H1 (cell line): ENCODE measurements at regions not wholly inside any gene's neighbourhood (a gene's known extent, or its start where the extent isn't known, plus 50 kb on each side); places are given as distances from the start of the nearest gene placed in this dataset.

Source experiments
- POLR2A ChIP-seq, 2 experiments: IDR thresholded peaks; 1 replicate in 1 of 2; 2 replicates in 1 of 2; pipeline ENCODE4 v1.6.1; 2011; ENCODE audit warnings: low read depth in 2 of 2, low read length in 2 of 2, mild to moderate bottlenecking in 2 of 2; ENCODE audit errors: control extremely low read depth in 1 of 2
- SP2 ChIP-seq: IDR thresholded peaks from 2 replicates; pipeline ENCODE4 v1.6.1; 2012; ENCODE audit warnings: mild to moderate bottlenecking, low read length, inconsistent platforms
- TAF1 ChIP-seq: IDR thresholded peaks from 2 replicates; pipeline ENCODE4 v1.6.1; 2011; ENCODE audit warnings: mild to moderate bottlenecking, low read depth, low read length
- TF ChIP-seq, protein P1 (sequence below), 3 experiments: IDR thresholded peaks; 1 replicate in 2 of 3; 2 replicates in 1 of 3; pipeline versions ENCODE4 v1.5.1 to v1.6.1; 2011; ENCODE audit warnings: low read length in 3 of 3, mild to moderate bottlenecking in 3 of 3, inconsistent platforms in 2 of 3, low read depth in 1 of 3, moderate library complexity in 1 of 3; ENCODE audit not compliant: insufficient read depth in 1 of 3; ENCODE audit errors: control extremely low read depth in 1 of 3
- TF ChIP-seq, protein P2 (sequence below): IDR thresholded peaks from 2 replicates; pipeline ENCODE4 v1.6.1; 2011; ENCODE audit warnings: low read depth, mild to moderate bottlenecking, low read length; ENCODE audit not compliant: insufficient read depth

DNA sequence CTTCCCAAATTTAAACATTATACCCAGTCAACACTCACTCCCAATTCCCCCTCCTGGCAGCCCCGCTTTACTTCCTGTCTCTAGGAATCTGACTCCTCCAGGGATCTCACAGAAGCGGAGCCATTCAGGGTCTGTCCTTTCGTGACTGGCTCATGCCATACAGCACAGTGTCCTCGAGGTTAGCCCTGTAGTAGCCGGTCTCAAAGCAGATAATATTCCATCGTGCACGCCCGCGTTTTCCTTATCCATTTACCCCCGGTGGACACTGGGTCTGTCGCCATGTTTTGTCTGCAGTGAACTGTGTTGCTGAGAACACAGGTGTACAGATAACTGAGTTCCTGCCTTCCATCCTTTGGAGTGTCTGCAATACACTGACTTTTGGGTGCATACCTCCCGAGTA, 95.3 kb downstream of the TTLL2 start:
- TF ChIP-seq, protein P1, sequence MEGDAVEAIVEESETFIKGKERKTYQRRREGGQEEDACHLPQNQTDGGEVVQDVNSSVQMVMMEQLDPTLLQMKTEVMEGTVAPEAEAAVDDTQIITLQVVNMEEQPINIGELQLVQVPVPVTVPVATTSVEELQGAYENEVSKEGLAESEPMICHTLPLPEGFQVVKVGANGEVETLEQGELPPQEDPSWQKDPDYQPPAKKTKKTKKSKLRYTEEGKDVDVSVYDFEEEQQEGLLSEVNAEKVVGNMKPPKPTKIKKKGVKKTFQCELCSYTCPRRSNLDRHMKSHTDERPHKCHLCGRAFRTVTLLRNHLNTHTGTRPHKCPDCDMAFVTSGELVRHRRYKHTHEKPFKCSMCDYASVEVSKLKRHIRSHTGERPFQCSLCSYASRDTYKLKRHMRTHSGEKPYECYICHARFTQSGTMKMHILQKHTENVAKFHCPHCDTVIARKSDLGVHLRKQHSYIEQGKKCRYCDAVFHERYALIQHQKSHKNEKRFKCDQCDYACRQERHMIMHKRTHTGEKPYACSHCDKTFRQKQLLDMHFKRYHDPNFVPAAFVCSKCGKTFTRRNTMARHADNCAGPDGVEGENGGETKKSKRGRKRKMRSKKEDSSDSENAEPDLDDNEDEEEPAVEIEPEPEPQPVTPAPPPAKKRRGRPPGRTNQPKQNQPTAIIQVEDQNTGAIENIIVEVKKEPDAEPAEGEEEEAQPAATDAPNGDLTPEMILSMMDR (IDR thresholded peaks at IDR 0.05; ENCODE audit: control extremely low read depth in 1 of 3, insufficient read depth in 1 of 3, low read depth in 1 of 3, low read length in 3 of 3): no peak
- TF ChIP-seq POLR2A (IDR thresholded peaks at IDR 0.05; ENCODE audit: control extremely low read depth in 1 of 2, low read depth in 2 of 2, low read length in 2 of 2): no peak
- TF ChIP-seq SP2: no peak
- TF ChIP-seq, protein P2, sequence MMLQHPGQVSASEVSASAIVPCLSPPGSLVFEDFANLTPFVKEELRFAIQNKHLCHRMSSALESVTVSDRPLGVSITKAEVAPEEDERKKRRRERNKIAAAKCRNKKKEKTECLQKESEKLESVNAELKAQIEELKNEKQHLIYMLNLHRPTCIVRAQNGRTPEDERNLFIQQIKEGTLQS: no peak
- TF ChIP-seq TAF1: no peak
